Endothelial cell of umbilical vein (primary cell): ENCODE measurements at regions not wholly inside any gene's neighbourhood (a gene's known extent, or its start where the extent isn't known, plus 50 kb on each side); places are given as distances from the start of the nearest gene placed in this dataset.

Experiments
- CTCF ChIP-seq, 2 donors: IDR thresholded peaks; 1 replicate in 1 of 2; 2 replicates in 1 of 2; pipeline ENCODE4 v1.5.1; 2011; ENCODE audit warnings: low read length in 2 of 2, mild to moderate bottlenecking in 2 of 2, moderate library complexity in 2 of 2, control low read depth in 1 of 2, inconsistent platforms in 1 of 2, low read depth in 1 of 2; ENCODE audit not compliant: insufficient read depth in 1 of 2; ENCODE audit errors: extremely low read depth in 1 of 2
- FOS ChIP-seq: IDR thresholded peaks from 2 replicates; pipeline ENCODE4 v1.6.1; 2011; ENCODE audit warnings: mild to moderate bottlenecking, low read length, moderate library complexity, borderline replicate concordance; ENCODE audit not compliant: insufficient read depth
- JUN ChIP-seq: IDR thresholded peaks from 2 replicates; pipeline ENCODE4 v1.6.1; 2011; ENCODE audit warnings: borderline replicate concordance, low read depth; ENCODE audit not compliant: insufficient read length, insufficient read depth
- MYC ChIP-seq: IDR thresholded peaks from one replicate; pipeline ENCODE4 v1.6.1; 2011; ENCODE audit warnings: mild to moderate bottlenecking, low read depth, low read length
- POLR2A ChIP-seq: IDR thresholded peaks from 2 replicates; pipeline ENCODE4 v1.6.1; 2012; ENCODE audit warnings: low read depth, mild to moderate bottlenecking, control low read depth, low read length
- POLR2AphosphoS5 ChIP-seq: IDR thresholded peaks from 2 replicates; pipeline ENCODE4 v1.6.1; 2012; ENCODE audit warnings: low read depth, mild to moderate bottlenecking, control low read depth, low read length, moderate library complexity; ENCODE audit not compliant: insufficient read depth
- TF ChIP-seq, protein P1 (sequence below): IDR thresholded peaks from 2 replicates; pipeline ENCODE4 v1.6.1; 2011; ENCODE audit not compliant: insufficient read depth, insufficient read length

GRCh38 chr10:77710081-77710551 is 72.5 kb upstream of the KCNMA1 start:
- TF ChIP-seq CTCF (IDR thresholded peaks at IDR 0.05; ENCODE audit: extremely low read depth in 1 of 2, insufficient read depth in 1 of 2, low read depth in 1 of 2, low read length in 2 of 2) (no peak), POLR2A (no peak), POLR2AphosphoS5 (no peak), FOS (no peak), MYC (no peak), JUN (no peak)
- TF ChIP-seq, protein P1, sequence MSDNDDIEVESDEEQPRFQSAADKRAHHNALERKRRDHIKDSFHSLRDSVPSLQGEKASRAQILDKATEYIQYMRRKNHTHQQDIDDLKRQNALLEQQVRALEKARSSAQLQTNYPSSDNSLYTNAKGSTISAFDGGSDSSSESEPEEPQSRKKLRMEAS = no peak
